ENCODE measurements at regions not wholly inside any gene's neighbourhood (a gene's known extent, or its start where the extent isn't known, plus 50 kb on each side); places are given as distances from the start of the nearest gene placed in this dataset.

GRCh38 chr21:38929142-38929541 is 123.4 kb downstream of the ETS2 start:
- no peak for TF ChIP-seq POLR2A (IDR thresholded peaks at IDR 0.05)
- TF ChIP-seq CTCF (IDR thresholded peaks at IDR 0.05) = no peak
- TF ChIP-seq POLR2AphosphoS5 (IDR thresholded peaks at IDR 0.05) = no peak
- Histone ChIP-seq H3K4me1 (replicated peaks) (no peaks in the 10 kb centered on the region), H3K9me3 (no peaks in the 10 kb centered on the region), H3K36me3 (no peaks in the 10 kb centered on the region), H3K27ac (no peak overlapping the region), H3K4me3 (no peak overlapping the region), H3K27me3 (replicated peaks; ENCODE audit: insufficient read depth) (peaks cover 3% of the 10 kb centered on the region)
- intact Hi-C loops (cut with DNase I) = loop anchor here (5.0 to 10.0 kb wide), 3 partner anchors 63 to 174 kb away; partner anchors contain the start of gene ETS2
- no peak for DNase-seq (ENCODE audit: low spot score)
- WGBS = 100% methylated on average over 1 of the region's 1 CpG

- no peaks in the 10 kb centered on the region for H3K27me3 ChIP-seq (replicated peaks; ENCODE audit: insufficient read depth)
- H3K9me3 ChIP-seq = no peaks in the 10 kb centered on the region
- intact Hi-C loops (cut with DNase I) = loop anchor here (5.0 to 10.0 kb wide), 3 partner anchors 65 to 173 kb away; partner anchors contain the start of gene ETS2
- TF ChIP-seq POLR2AphosphoS5 (IDR thresholded peaks at IDR 0.05) (no peak), POLR2A (IDR thresholded peaks at IDR 0.05) (no peak)
- no peak overlapping the region for H3K4me3 ChIP-seq
- H3K4me1 ChIP-seq (replicated peaks) = no peaks in the 10 kb centered on the region
- H3K27ac ChIP-seq = no peak overlapping the region
- no peak for DNase-seq (ENCODE audit: low spot score)
- no peaks in the 10 kb centered on the region for H3K36me3 ChIP-seq
- 94% methylated on average over 3 of the region's 3 CpGs for WGBS
These were observed 122.0 kb downstream of the ETS2 start for GRCh38 chr21:38927776-38928175.

- H3K27ac ChIP-seq = peak overlapping the region; percentile 51 to 69
- no peaks in the 10 kb centered on the region for H3K36me3 ChIP-seq
- TF ChIP-seq CTCF (IDR thresholded peaks at IDR 0.05) (no peak), POLR2A (IDR thresholded peaks at IDR 0.05) (peak; percentile 32), POLR2AphosphoS5 (IDR thresholded peaks at IDR 0.05) (peak; percentile 84)
- no peaks in the 10 kb centered on the region for H3K4me1 ChIP-seq (replicated peaks)
- peak; percentile 63 for DNase-seq (ENCODE audit: low spot score)
- intact Hi-C loops (cut with DNase I) = loop anchor here (5.0 to 10.0 kb wide), 3 partner anchors 66 to 171 kb away; partner anchors contain the start of gene ETS2
- no peaks in the 10 kb centered on the region for H3K27me3 ChIP-seq (replicated peaks; ENCODE audit: insufficient read depth)
- 0% methylated on average over 7 of the region's 7 CpGs for WGBS
- no peak overlapping the region for H3K4me3 ChIP-seq
- no peaks in the 10 kb centered on the region for H3K9me3 ChIP-seq
These were observed 120.2 kb downstream of the ETS2 start for GRCh38 chr21:38925923-38926322.

GRCh38 chr21:38925478-38925877 is 119.7 kb downstream of the ETS2 start:
- Histone ChIP-seq H3K27me3 (replicated peaks; ENCODE audit: insufficient read depth) (no peaks in the 10 kb centered on the region), H3K36me3 (no peaks in the 10 kb centered on the region), H3K4me3 (no peak overlapping the region), H3K27ac (peak overlapping the region; percentile 51 to 69), H3K9me3 (no peaks in the 10 kb centered on the region), H3K4me1 (replicated peaks) (no peaks in the 10 kb centered on the region)
- TF ChIP-seq CTCF (IDR thresholded peaks at IDR 0.05) (no peak), POLR2A (IDR thresholded peaks at IDR 0.05) (no peak), POLR2AphosphoS5 (IDR thresholded peaks at IDR 0.05) (no peak)
- WGBS = 34% methylated on average over 3 of the region's 3 CpGs
- intact Hi-C loops (cut with DNase I) = loop anchor here (5.0 to 10.0 kb wide), 3 partner anchors 67 to 171 kb away; partner anchors contain the start of gene ETS2
- DNase-seq (ENCODE audit: low spot score) = no peak

- Histone ChIP-seq H3K27me3 (replicated peaks; ENCODE audit: insufficient read depth) (no peaks in the 10 kb centered on the region), H3K36me3 (no peaks in the 10 kb centered on the region), H3K4me1 (replicated peaks) (no peaks in the 10 kb centered on the region), H3K27ac (peak overlapping the region; percentile 51 to 69), H3K4me3 (no peak overlapping the region), H3K9me3 (no peaks in the 10 kb centered on the region)
- no peak for DNase-seq (ENCODE audit: low spot score)
- 97% methylated on average over 5 of the region's 5 CpGs for WGBS
- intact Hi-C loops (cut with DNase I) = loop anchor here (5.0 to 10.0 kb wide), 3 partner anchors 67 to 170 kb away; partner anchors contain the start of gene ETS2
- no peak for TF ChIP-seq POLR2AphosphoS5 (IDR thresholded peaks at IDR 0.05)
- TF ChIP-seq CTCF (IDR thresholded peaks at IDR 0.05) = no peak
- TF ChIP-seq POLR2A (IDR thresholded peaks at IDR 0.05) = no peak
These were observed 119.2 kb downstream of the ETS2 start for GRCh38 chr21:38924954-38925353.

All from prostate gland (tissue), 2 donors.